H9 (cell line): ENCODE measurements at regions not wholly inside any gene's neighbourhood (a gene's known extent, or its start where the extent isn't known, plus 50 kb on each side); places are given as distances from the start of the nearest gene placed in this dataset.

Experiments
- DNase-seq: peaks from one replicate; pipeline ENCODE4 v3.0.0-alpha.2; 2017
- H2AFZ ChIP-seq: one replicate; pipeline ENCODE4 v1.6.1; 2013; ENCODE audit warnings: mild to moderate bottlenecking, low read length, control low read depth, moderate library complexity
- H2AK5ac ChIP-seq: 2 replicates; pipeline ENCODE4 v1.6.1; 2013; ENCODE audit warnings: low read length, control low read depth, mixed read lengths; ENCODE audit not compliant: insufficient read length
- H2BK120ac ChIP-seq: one replicate; pipeline ENCODE4 v1.6.1; 2013; ENCODE audit warnings: low read depth, mild to moderate bottlenecking, low read length, control low read depth, inconsistent platforms; ENCODE audit not compliant: poor library complexity, severe bottlenecking
- H2BK12ac ChIP-seq: 2 replicates; pipeline ENCODE4 v1.6.1; 2013; ENCODE audit warnings: low read length, control low read depth, mixed read lengths, low read depth; ENCODE audit not compliant: insufficient read length
- H2BK15ac ChIP-seq: 2 replicates; pipeline ENCODE4 v1.6.1; 2013; ENCODE audit warnings: low read depth, low read length, control low read depth
- H2BK20ac ChIP-seq: one replicate; pipeline ENCODE4 v1.6.1; 2013; ENCODE audit warnings: low read depth, mild to moderate bottlenecking, low read length, control low read depth, inconsistent platforms; ENCODE audit not compliant: poor library complexity, severe bottlenecking
- H2BK5ac ChIP-seq: 2 replicates; pipeline ENCODE4 v1.6.1; 2013; ENCODE audit warnings: low read length, control low read depth, mixed read lengths; ENCODE audit not compliant: insufficient read length
- H3K14ac ChIP-seq: 2 replicates; pipeline ENCODE4 v1.6.1; 2013; ENCODE audit warnings: low read length, control low read depth; ENCODE audit not compliant: insufficient read depth
- H3K18ac ChIP-seq: 2 replicates; pipeline ENCODE4 v1.6.1; 2013; ENCODE audit warnings: low read depth, mild to moderate bottlenecking, mixed read lengths, low read length, control low read depth; ENCODE audit not compliant: insufficient read length
- H3K23ac ChIP-seq: 2 replicates; pipeline ENCODE4 v1.6.1; 2013; ENCODE audit warnings: low read length, control low read depth, mixed read lengths, low read depth; ENCODE audit not compliant: insufficient read length
- H3K23me2 ChIP-seq: 2 replicates; pipeline ENCODE4 v1.6.1; 2013; ENCODE audit warnings: low read depth, mild to moderate bottlenecking, mixed read lengths, low read length, control low read depth; ENCODE audit not compliant: insufficient read length, poor library complexity, severe bottlenecking
- H3K27ac ChIP-seq: 2 replicates; pipeline ENCODE4 v1.5.1; 2013; ENCODE audit warnings: low read length, control low read depth, mixed read lengths, low read depth; ENCODE audit not compliant: insufficient read length
- H3K27me3 ChIP-seq: 2 replicates; pipeline ENCODE4 v1.6.1; 2013; ENCODE audit warnings: low read length, control low read depth, inconsistent platforms; ENCODE audit not compliant: insufficient read depth
- H3K4ac ChIP-seq: 2 replicates; pipeline ENCODE4 v1.6.1; 2013; ENCODE audit warnings: low read depth, mild to moderate bottlenecking, control low read depth, inconsistent platforms, low read length, moderate library complexity
- H3K4me1 ChIP-seq: 2 replicates; pipeline ENCODE4 v1.6.1; 2013; ENCODE audit warnings: low read length, control low read depth, inconsistent platforms; ENCODE audit not compliant: insufficient read depth
- H3K4me2 ChIP-seq: 2 replicates; pipeline ENCODE4 v1.6.1; 2013; ENCODE audit warnings: low read length, control low read depth, mixed read lengths; ENCODE audit not compliant: insufficient read length, insufficient read depth
- H3K56ac ChIP-seq: 2 replicates; pipeline ENCODE4 v1.6.1; 2013; ENCODE audit warnings: low read depth, mild to moderate bottlenecking, mixed read lengths, low read length, control low read depth; ENCODE audit not compliant: insufficient read length
- H3K79me1 ChIP-seq: 2 replicates; pipeline ENCODE4 v1.6.1; 2013; ENCODE audit warnings: low read depth, mild to moderate bottlenecking, moderate library complexity, low read length, control low read depth, inconsistent platforms; ENCODE audit not compliant: insufficient read depth, poor library complexity, severe bottlenecking
- H3K79me2 ChIP-seq: 2 replicates; pipeline ENCODE4 v1.6.1; 2013; ENCODE audit warnings: low read length, control low read depth, inconsistent platforms; ENCODE audit not compliant: insufficient read depth
- H3K9ac ChIP-seq: 2 replicates; pipeline ENCODE4 v1.6.1; 2013; ENCODE audit warnings: low read length, control low read depth, mixed read lengths; ENCODE audit not compliant: insufficient read length; ENCODE audit errors: extremely low read depth
- H3K9me3 ChIP-seq: one replicate; pipeline ENCODE4 v1.6.1; 2013; ENCODE audit warnings: low read depth, low read length, inconsistent platforms; ENCODE audit not compliant: control insufficient read depth
- H3T11ph ChIP-seq: one replicate; pipeline ENCODE4 v1.6.1; 2013; ENCODE audit warnings: mild to moderate bottlenecking, low read length, control low read depth, inconsistent platforms
- H4K20me1 ChIP-seq: one replicate; pipeline ENCODE4 v1.6.1; 2013; ENCODE audit not compliant: control insufficient read depth, insufficient read length, insufficient read depth
- H4K5ac ChIP-seq: 2 replicates; pipeline ENCODE4 v1.6.1; 2013; ENCODE audit warnings: low read depth, mild to moderate bottlenecking, mixed read lengths, low read length, control low read depth; ENCODE audit not compliant: insufficient read length
- H4K8ac ChIP-seq: replicated peaks from 2 replicates; pipeline ENCODE4 v1.6.1; 2013; ENCODE audit warnings: low read length, control low read depth, mixed read lengths, low read depth; ENCODE audit not compliant: insufficient read length
- H4K91ac ChIP-seq: 2 replicates; pipeline ENCODE4 v1.6.1; 2013; ENCODE audit warnings: low read depth, mild to moderate bottlenecking, moderate library complexity, mixed read lengths, low read length, control low read depth; ENCODE audit not compliant: insufficient read length
- H3K27ac Mint-ChIP-seq, 3 experiments: 2 replicates in 2 of 3; 3 replicates in 1 of 3; pipeline ENCODE4 v1.8.0; 2020 to 2021; ENCODE audit warnings: mixed read lengths in 3 of 3, mild to moderate bottlenecking in 1 of 3, moderate library complexity in 1 of 3
- H3K27me3 Mint-ChIP-seq: 2 replicates; pipeline ENCODE4 v1.8.0; 2021; ENCODE audit warnings: low read depth, mild to moderate bottlenecking, moderate library complexity, mixed read lengths
- H3K36me3 Mint-ChIP-seq, 3 experiments: 2 replicates in 2 of 3; 3 replicates in 1 of 3; pipeline ENCODE4 v1.8.0; 2020 to 2021; ENCODE audit warnings: low read depth in 3 of 3, mixed read lengths in 3 of 3; ENCODE audit not compliant: insufficient read depth in 1 of 3
- H3K4me1 Mint-ChIP-seq, 2 experiments: 2 replicates each; pipeline ENCODE4 v1.8.0; 2020; ENCODE audit warnings: mixed read lengths in 2 of 2
- H3K4me3 Mint-ChIP-seq, 2 experiments: 2 replicates in 1 of 2; 3 replicates in 1 of 2; pipeline ENCODE4 v1.8.0; 2020 to 2021; ENCODE audit warnings: mild to moderate bottlenecking in 2 of 2, mixed read lengths in 2 of 2, moderate library complexity in 1 of 2
- H3K9me3 Mint-ChIP-seq, 2 experiments: 2 replicates in 1 of 2; 3 replicates in 1 of 2; pipeline ENCODE4 v1.8.0; 2020; ENCODE audit warnings: mild to moderate bottlenecking in 2 of 2, mixed read lengths in 2 of 2, moderate library complexity in 1 of 2
- WGBS: extraction: QIAGEN DNeasy Blood & Tissue Kit; methylation state at CpG from one replicate; pipeline ENCODE4 v1.1.7; 2013; ENCODE audit warnings: missing lambda C conversion rate, low lambda C conversion rate, mixed read lengths; ENCODE audit not compliant: insufficient read length; ENCODE audit errors: extremely low coverage; 5-methylcytosine and 5-hydroxymethylcytosine counted together
- TF ChIP-seq, protein P1 (sequence below): fragments of 200-600 bp; sonication (generic); conservative IDR thresholded peaks from 3 replicates; pipeline ENCODE4 v1.8.0; 2021; ENCODE audit warnings: antibody characterized with exemption, mild to moderate bottlenecking

DNA sequence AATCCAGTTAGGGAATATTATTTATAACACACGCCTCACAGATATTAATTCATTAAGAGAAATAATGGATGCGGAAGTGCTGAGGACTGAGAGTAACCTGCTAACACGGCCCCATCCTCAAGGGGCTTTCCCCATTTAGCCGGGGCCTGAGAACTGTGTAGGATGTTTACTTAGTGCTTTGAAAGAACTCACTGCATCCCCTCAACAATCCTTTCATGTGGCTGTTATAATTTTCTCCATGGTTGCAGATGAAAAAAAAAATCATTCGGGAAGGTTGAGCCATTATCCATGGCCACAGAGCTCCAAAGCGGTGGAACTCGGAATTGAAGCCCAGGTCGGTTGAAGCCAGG lies 98.2 kb downstream of the ING1 start:
- H2BK5ac ChIP-seq: no peak overlapping the region
- no peaks in the 10 kb centered on the region for H3K23me2 ChIP-seq
- H2BK120ac ChIP-seq: no peak overlapping the region
- no peaks in the 10 kb centered on the region for H3K27me3 ChIP-seq
- no CpG with 5 or more reads among the region's 8 CpGs for WGBS
- H3K27ac ChIP-seq: no peak overlapping the region
- no peak overlapping the region for H2BK12ac ChIP-seq
- no peak overlapping the region for H2BK20ac ChIP-seq
- H2BK15ac ChIP-seq: no peak overlapping the region
- Mint-ChIP-seq H3K4me3 (no peak overlapping the region), H3K27me3 (peaks cover 18% of the 10 kb centered on the region), H3K36me3 (peaks cover 0 to 7% (median 0%) of the 10 kb centered on the region in 3 experiments; a peak in 2 of 7 replicates), H3K9me3 (no peaks in the 10 kb centered on the region; a peak in 1 of 5 replicates), H3K27ac (no peak overlapping the region), H3K4me1 (peaks cover 50 to 51% of the 10 kb centered on the region in 2 experiments)
- H2AK5ac ChIP-seq: no peak overlapping the region
- no peak overlapping the region for H3K18ac ChIP-seq
- no peak overlapping the region for H3K9ac ChIP-seq
- no peak overlapping the region for H2AFZ ChIP-seq
- no peaks in the 10 kb centered on the region for H3K79me1 ChIP-seq
- H3K4me2 ChIP-seq: no peak overlapping the region
- no peak overlapping the region for H3T11ph ChIP-seq
- H4K5ac ChIP-seq: no peak overlapping the region
- no peak overlapping the region for H4K91ac ChIP-seq
- H3K14ac ChIP-seq: no peak overlapping the region
- H4K8ac ChIP-seq: no peak overlapping the region
- H3K23ac ChIP-seq: no peak overlapping the region
- no peak overlapping the region for H3K56ac ChIP-seq
- H3K79me2 ChIP-seq: no peaks in the 10 kb centered on the region
- TF ChIP-seq, protein P1, sequence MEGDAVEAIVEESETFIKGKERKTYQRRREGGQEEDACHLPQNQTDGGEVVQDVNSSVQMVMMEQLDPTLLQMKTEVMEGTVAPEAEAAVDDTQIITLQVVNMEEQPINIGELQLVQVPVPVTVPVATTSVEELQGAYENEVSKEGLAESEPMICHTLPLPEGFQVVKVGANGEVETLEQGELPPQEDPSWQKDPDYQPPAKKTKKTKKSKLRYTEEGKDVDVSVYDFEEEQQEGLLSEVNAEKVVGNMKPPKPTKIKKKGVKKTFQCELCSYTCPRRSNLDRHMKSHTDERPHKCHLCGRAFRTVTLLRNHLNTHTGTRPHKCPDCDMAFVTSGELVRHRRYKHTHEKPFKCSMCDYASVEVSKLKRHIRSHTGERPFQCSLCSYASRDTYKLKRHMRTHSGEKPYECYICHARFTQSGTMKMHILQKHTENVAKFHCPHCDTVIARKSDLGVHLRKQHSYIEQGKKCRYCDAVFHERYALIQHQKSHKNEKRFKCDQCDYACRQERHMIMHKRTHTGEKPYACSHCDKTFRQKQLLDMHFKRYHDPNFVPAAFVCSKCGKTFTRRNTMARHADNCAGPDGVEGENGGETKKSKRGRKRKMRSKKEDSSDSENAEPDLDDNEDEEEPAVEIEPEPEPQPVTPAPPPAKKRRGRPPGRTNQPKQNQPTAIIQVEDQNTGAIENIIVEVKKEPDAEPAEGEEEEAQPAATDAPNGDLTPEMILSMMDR: no peak
- DNase-seq: no peak
- no peaks in the 10 kb centered on the region for H3K9me3 ChIP-seq
- peaks cover 9% of the 10 kb centered on the region for H3K4me1 ChIP-seq
- no peaks in the 10 kb centered on the region for H4K20me1 ChIP-seq
- H3K4ac ChIP-seq: no peak overlapping the region
